ENCODE measurements at regions not wholly inside any gene's neighbourhood (a gene's known extent, or its start where the extent isn't known, plus 50 kb on each side); places are given as distances from the start of the nearest gene placed in this dataset.

- TF ChIP-seq POLR2A (IDR thresholded peaks at IDR 0.05; ENCODE audit: low read depth, low read length) (no peak), TAF1 (IDR thresholded peaks at IDR 0.05; ENCODE audit: borderline replicate concordance, low read depth, low read length) (no peak)
These were observed 94.7 kb upstream of the ZNF322 start for GRCh38 chr6:26754212-26754611.

Data from GM12892 (cell line).